OCI-LY1 (cell line): ENCODE measurements at regions not wholly inside any gene's neighbourhood (a gene's known extent, or its start where the extent isn't known, plus 50 kb on each side); places are given as distances from the start of the nearest gene placed in this dataset.

Experiments
- H2AFZ ChIP-seq: fragments of 200-600 bp; sonication (generic), shearing (Covaris generic); 2 replicates; pipeline ENCODE4 v1.6.0; 2014; ENCODE audit warnings: antibody characterized with exemption, mild to moderate bottlenecking, low read length
- H3F3A ChIP-seq: fragments of 200-600 bp; sonication (generic), shearing (Covaris generic); 2 replicates; pipeline ENCODE4 v1.6.0; 2014; ENCODE audit warnings: mild to moderate bottlenecking, antibody characterized with exemption, low read length, moderate library complexity; ENCODE audit not compliant: insufficient read depth
- H3K27ac ChIP-seq: fragments of 200-600 bp; sonication (generic); 2 replicates; pipeline ENCODE4 v1.5.1; 2014; ENCODE audit warnings: low read length, mixed run types, mild to moderate bottlenecking, low read depth; ENCODE audit not compliant: poor library complexity, severe bottlenecking
- H3K27me3 ChIP-seq: fragments of 200-600 bp; sonication (generic); 2 replicates; pipeline ENCODE4 v1.6.0; 2014; ENCODE audit warnings: antibody characterized with exemption, mild to moderate bottlenecking, low read length, moderate library complexity; ENCODE audit not compliant: insufficient read depth
- H3K36me3 ChIP-seq: fragments of 200-600 bp; sonication (generic); 2 replicates; pipeline ENCODE4 v1.6.1; 2014; ENCODE audit warnings: mild to moderate bottlenecking, antibody characterized with exemption, low read length, moderate library complexity, mixed read lengths; ENCODE audit not compliant: insufficient read depth
- H3K4me1 ChIP-seq: fragments of 200-600 bp; sonication (generic); 2 replicates; pipeline ENCODE4 v1.5.1; 2014; ENCODE audit warnings: mild to moderate bottlenecking, low read length, moderate library complexity; ENCODE audit not compliant: insufficient read depth, severe bottlenecking
- H3K4me2 ChIP-seq: fragments of 200-600 bp; sonication (generic), shearing (Covaris generic); 2 replicates; pipeline ENCODE4 v1.6.1; 2014; ENCODE audit warnings: low read length
- H3K4me3 ChIP-seq: fragments of 200-600 bp; sonication (generic); 2 replicates; pipeline ENCODE4 v1.5.1; 2014; ENCODE audit warnings: low read length, low read depth, mild to moderate bottlenecking, mixed read lengths; ENCODE audit not compliant: poor library complexity, severe bottlenecking
- H3K79me2 ChIP-seq: fragments of 200-600 bp; shearing (Covaris generic); 2 replicates; pipeline ENCODE4 v1.6.1; 2016; ENCODE audit warnings: mixed run types, low read length, mixed read lengths; ENCODE audit not compliant: insufficient read depth
- H3K9ac ChIP-seq: fragments of 200-600 bp; sonication (generic), shearing (Covaris generic); 2 replicates; pipeline ENCODE4 v1.6.1; 2014; ENCODE audit warnings: mild to moderate bottlenecking, low read length, mixed read lengths
- H3K9me2 ChIP-seq: fragments of 200-600 bp; sonication (generic), shearing (Covaris generic); 2 replicates; pipeline ENCODE4 v1.6.1; 2014; ENCODE audit warnings: low read depth, mild to moderate bottlenecking, low read length, mixed read lengths
- H3K9me3 ChIP-seq: fragments of 200-600 bp; shearing (Covaris generic); 2 replicates; pipeline ENCODE4 v1.6.1; 2014; ENCODE audit warnings: low read length, mixed read lengths
- H4K20me1 ChIP-seq: fragments of 200-600 bp; sonication (generic), shearing (Covaris generic); 2 replicates; pipeline ENCODE4 v1.6.0; 2016; ENCODE audit warnings: mild to moderate bottlenecking, low read length; ENCODE audit not compliant: insufficient read depth
- EZH2 ChIP-seq: fragments of 200-600 bp; sonication (generic), shearing (Covaris generic); IDR thresholded peaks from 2 replicates; pipeline ENCODE4 v1.8.0; 2017; ENCODE audit warnings: borderline replicate concordance, mixed run types, mild to moderate bottlenecking, antibody characterized with exemption, low read length, moderate library complexity, mixed read lengths
- TF ChIP-seq, protein P1 (sequence below): fragments of 200-600 bp; sonication (generic), shearing (Covaris generic); IDR thresholded peaks from 2 replicates; pipeline ENCODE4 v1.5.1; 2017; ENCODE audit warnings: mild to moderate bottlenecking, antibody characterized with exemption, low read length, moderate library complexity, mixed read lengths

- no peaks in the 10 kb centered on the region for H3K4me1 ChIP-seq
- no peak overlapping the region for H2AFZ ChIP-seq
- H3K4me2 ChIP-seq: no peak overlapping the region
Measured at GRCh38 chr2:22486343-22486742, 898.6 kb upstream of the KLHL29 start.

DNA sequence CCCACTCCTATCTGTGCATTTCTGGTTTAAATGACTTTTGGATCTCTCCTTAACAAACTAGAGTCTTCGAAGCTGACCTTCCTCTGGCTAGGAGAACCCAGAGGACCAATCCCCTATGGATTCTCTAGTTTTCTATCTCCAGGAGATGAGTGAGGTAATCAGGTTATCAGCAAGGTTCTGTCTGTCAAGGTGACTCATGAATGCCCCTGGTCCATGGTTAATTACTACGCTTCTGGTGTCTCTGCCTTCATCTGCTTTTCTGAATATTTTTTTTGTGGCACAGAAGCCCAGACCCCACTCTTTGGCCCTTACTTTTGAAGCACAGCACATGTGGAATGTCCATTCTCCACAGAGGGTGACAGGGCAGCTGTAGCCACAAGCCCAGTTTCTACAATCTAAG is 897.9 kb upstream of the KLHL29 start:
- Histone ChIP-seq H3K9me2 (no peaks in the 10 kb centered on the region), H3K27me3 (no peaks in the 10 kb centered on the region), H3K9ac (no peak overlapping the region), H3K9me3 (no peaks in the 10 kb centered on the region), H3F3A (no peaks in the 10 kb centered on the region), H3K27ac (no peak overlapping the region), H3K4me2 (no peak overlapping the region), H3K36me3 (no peaks in the 10 kb centered on the region), H3K79me2 (no peaks in the 10 kb centered on the region), H3K4me3 (no peak overlapping the region), H3K4me1 (no peaks in the 10 kb centered on the region), H4K20me1 (no peaks in the 10 kb centered on the region), H2AFZ (no peak overlapping the region)
- TF ChIP-seq, protein P1, sequence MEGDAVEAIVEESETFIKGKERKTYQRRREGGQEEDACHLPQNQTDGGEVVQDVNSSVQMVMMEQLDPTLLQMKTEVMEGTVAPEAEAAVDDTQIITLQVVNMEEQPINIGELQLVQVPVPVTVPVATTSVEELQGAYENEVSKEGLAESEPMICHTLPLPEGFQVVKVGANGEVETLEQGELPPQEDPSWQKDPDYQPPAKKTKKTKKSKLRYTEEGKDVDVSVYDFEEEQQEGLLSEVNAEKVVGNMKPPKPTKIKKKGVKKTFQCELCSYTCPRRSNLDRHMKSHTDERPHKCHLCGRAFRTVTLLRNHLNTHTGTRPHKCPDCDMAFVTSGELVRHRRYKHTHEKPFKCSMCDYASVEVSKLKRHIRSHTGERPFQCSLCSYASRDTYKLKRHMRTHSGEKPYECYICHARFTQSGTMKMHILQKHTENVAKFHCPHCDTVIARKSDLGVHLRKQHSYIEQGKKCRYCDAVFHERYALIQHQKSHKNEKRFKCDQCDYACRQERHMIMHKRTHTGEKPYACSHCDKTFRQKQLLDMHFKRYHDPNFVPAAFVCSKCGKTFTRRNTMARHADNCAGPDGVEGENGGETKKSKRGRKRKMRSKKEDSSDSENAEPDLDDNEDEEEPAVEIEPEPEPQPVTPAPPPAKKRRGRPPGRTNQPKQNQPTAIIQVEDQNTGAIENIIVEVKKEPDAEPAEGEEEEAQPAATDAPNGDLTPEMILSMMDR: no peak
- no peak for TF ChIP-seq EZH2

More at GRCh38 chr2:22486343-22486742, 898.6 kb upstream of the KLHL29 start:
- no peaks in the 10 kb centered on the region for H3K36me3 ChIP-seq
- H3K27ac ChIP-seq: no peak overlapping the region
- H3K27me3 ChIP-seq: no peaks in the 10 kb centered on the region
- no peak overlapping the region for H3K4me3 ChIP-seq
- H3K9me2 ChIP-seq: no peaks in the 10 kb centered on the region
- H3K79me2 ChIP-seq: no peaks in the 10 kb centered on the region
- TF ChIP-seq, protein P1: no peak
- no peak for TF ChIP-seq EZH2
- no peaks in the 10 kb centered on the region for H4K20me1 ChIP-seq
- H3K9ac ChIP-seq: no peak overlapping the region
- H3K9me3 ChIP-seq: no peaks in the 10 kb centered on the region
- H3F3A ChIP-seq: no peaks in the 10 kb centered on the region

DNA sequence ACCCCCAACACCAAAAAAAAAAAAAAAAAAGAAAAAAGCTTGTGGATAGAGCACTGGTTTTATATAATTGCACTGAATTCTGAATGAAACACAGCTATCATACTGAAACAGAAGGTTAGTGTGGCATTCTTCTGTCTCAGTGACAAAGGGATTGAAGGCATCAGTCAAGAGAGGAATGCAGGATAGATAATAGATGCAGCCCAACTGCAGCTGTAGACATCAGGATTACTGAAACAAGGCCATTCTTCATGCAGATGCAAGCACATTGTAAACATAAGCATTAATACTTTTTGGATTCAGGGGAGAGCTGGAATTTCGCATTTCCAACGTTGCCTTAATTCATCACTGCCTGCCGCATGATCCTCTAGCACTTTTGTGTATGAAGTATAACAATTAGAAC is 897.4 kb upstream of the KLHL29 start:
- TF ChIP-seq, protein P1: no peak
- no peak for TF ChIP-seq EZH2
- H3K36me3 ChIP-seq: no peaks in the 10 kb centered on the region
- no peaks in the 10 kb centered on the region for H3K9me2 ChIP-seq
- H4K20me1 ChIP-seq: no peaks in the 10 kb centered on the region
- no peaks in the 10 kb centered on the region for H3K9me3 ChIP-seq
- H3K4me1 ChIP-seq: no peaks in the 10 kb centered on the region
- no peak overlapping the region for H3K9ac ChIP-seq
- H3K4me3 ChIP-seq: no peak overlapping the region
- no peaks in the 10 kb centered on the region for H3F3A ChIP-seq
- H2AFZ ChIP-seq: no peak overlapping the region
- no peaks in the 10 kb centered on the region for H3K79me2 ChIP-seq
- no peaks in the 10 kb centered on the region for H3K27me3 ChIP-seq
- H3K27ac ChIP-seq: no peak overlapping the region
- no peak overlapping the region for H3K4me2 ChIP-seq
